ENCODE measurements at regions not wholly inside any gene's neighbourhood (a gene's known extent, or its start where the extent isn't known, plus 50 kb on each side); places are given as distances from the start of the nearest gene placed in this dataset.
"Not testable (repeated sequence)": the region's sequence is repeated elsewhere in the genome, so short reads cannot be mapped to it uniquely, and the experiment has no call there.

DNA sequence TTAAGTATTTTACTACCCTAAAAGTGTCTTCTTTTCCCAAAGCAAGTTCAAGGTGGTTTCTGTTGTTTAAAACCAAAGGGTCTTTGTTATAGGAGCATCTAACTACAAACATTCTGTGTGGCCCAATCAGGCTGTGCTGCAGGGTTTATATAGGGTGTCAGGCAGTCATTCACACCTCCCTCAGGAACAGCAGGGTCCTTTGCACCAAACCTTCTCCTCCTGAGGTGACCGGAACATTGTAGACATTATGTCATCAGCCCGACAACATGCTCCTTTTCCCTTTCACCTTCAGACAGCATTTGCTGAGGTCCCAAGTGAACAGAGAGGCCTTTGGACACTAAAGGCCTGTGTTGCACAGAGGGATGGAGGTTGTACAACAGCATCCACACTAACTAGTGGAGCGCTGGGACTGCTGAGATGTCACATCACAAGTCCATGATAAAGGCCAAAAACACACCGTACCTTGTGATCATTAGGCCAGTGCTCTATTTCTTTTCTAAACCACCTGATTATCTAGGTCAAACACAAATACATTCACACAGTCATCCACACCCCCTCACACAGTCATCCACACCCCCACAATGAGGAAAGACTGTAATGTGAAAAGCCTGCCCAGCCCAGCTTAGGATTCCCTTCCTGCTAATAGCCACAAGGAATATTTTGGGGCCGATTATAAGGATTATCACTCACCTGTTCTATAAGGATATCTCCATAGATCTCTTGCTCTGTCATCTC is 123.8 kb upstream of the VLDLR start:
- H3K36me3 ChIP-seq (ENCODE audit: control insufficient read depth, insufficient read depth, low read length) = no peaks in the 10 kb centered on the region
- no peaks in the 10 kb centered on the region for H3K4me1 ChIP-seq (ENCODE audit: control insufficient read depth, insufficient read depth, low read length)
- H3K27me3 ChIP-seq (ENCODE audit: control insufficient read depth, insufficient read depth, low read length) = no peaks in the 10 kb centered on the region
- no peaks in the 10 kb centered on the region for H3K9me3 ChIP-seq (ENCODE audit: control insufficient read depth, low read length)
- H3K9ac ChIP-seq (ENCODE audit: low read length) = no peak overlapping the region
- no peak overlapping the region for H3K4me3 ChIP-seq (ENCODE audit: low read length)

DNA sequence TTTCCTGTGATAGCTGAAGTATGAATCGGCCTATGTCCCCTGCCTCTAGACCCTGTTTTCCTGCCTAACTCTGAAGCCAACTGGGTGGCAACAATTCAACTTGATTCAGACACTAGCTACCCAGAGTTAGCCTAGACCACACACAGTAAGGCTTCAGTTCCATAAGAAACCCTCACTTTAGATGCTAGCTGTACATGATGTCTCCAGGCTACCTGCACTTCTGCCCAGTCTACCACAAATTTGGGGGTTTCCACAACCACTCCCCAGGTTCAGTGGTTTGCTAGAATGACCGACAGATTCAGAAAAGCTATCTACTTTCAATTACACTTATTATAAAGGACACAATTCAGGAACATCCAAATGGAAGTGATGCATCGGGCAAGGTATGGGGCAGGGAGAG is 119.4 kb upstream of the VLDLR start:
- no peak overlapping the region for H3K4me3 ChIP-seq (ENCODE audit: low read length)
- no peaks in the 10 kb centered on the region for H3K36me3 ChIP-seq (ENCODE audit: control insufficient read depth, insufficient read depth, low read length)
- H3K9me3 ChIP-seq (ENCODE audit: control insufficient read depth, low read length) = no peaks in the 10 kb centered on the region
- H3K9ac ChIP-seq (ENCODE audit: low read length) = no peak overlapping the region
- H3K27me3 ChIP-seq (ENCODE audit: control insufficient read depth, insufficient read depth, low read length) = no peaks in the 10 kb centered on the region
- no peaks in the 10 kb centered on the region for H3K4me1 ChIP-seq (ENCODE audit: control insufficient read depth, insufficient read depth, low read length)

DNA sequence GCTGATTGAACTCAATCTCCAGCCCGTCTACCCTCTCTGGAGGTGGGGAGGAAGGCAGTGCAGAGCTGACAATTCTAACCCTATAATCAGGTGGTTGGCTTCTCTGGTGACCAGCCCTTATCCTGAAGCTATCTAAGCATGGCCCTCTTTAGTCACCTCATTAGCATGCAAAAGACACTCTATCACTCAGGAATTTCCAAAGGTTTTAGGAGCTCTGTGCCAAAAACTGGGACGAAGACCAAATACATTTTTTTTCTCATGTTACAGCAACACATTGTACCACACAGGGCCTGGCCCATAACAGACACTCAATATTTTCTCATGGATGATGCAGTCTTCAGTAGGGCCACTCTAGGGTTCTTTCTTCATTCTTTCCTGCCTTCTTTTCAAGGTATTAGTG is 118.8 kb upstream of the VLDLR start:
- H3K27me3 ChIP-seq (ENCODE audit: control insufficient read depth, insufficient read depth, low read length) = no peaks in the 10 kb centered on the region
- H3K9me3 ChIP-seq (ENCODE audit: control insufficient read depth, low read length) = no peaks in the 10 kb centered on the region
- no peak overlapping the region for H3K4me3 ChIP-seq (ENCODE audit: low read length)
- H3K4me1 ChIP-seq (ENCODE audit: control insufficient read depth, insufficient read depth, low read length) = no peaks in the 10 kb centered on the region
- H3K9ac ChIP-seq (ENCODE audit: low read length) = no peak overlapping the region
- no peaks in the 10 kb centered on the region for H3K36me3 ChIP-seq (ENCODE audit: control insufficient read depth, insufficient read depth, low read length)

DNA sequence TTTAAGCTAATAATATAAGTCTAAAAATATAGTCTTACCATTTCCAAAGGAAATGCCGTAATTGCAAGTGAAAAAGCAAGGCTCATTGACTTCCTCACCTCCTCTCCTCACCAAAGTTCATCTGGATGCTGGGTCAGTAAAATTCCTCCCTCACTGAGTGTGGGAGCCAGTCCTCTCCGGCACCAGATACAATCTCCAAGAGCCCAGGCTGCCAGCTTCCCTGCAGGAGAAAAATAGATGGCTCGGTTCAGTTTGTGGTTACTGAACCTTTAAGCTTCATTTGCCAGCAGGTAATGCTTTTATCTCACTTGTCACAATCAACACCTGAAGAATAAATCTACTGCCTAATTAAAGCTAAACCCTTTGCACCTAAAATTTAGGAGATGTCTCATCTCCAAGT is 115.3 kb upstream of the VLDLR start:
- Histone ChIP-seq H3K9ac (ENCODE audit: low read length) (no peak overlapping the region), H3K4me3 (ENCODE audit: low read length) (no peak overlapping the region), H3K27me3 (ENCODE audit: control insufficient read depth, insufficient read depth, low read length) (no peaks in the 10 kb centered on the region), H3K36me3 (ENCODE audit: control insufficient read depth, insufficient read depth, low read length) (no peaks in the 10 kb centered on the region), H3K9me3 (ENCODE audit: control insufficient read depth, low read length) (no peaks in the 10 kb centered on the region), H3K4me1 (ENCODE audit: control insufficient read depth, insufficient read depth, low read length) (no peaks in the 10 kb centered on the region)

DNA sequence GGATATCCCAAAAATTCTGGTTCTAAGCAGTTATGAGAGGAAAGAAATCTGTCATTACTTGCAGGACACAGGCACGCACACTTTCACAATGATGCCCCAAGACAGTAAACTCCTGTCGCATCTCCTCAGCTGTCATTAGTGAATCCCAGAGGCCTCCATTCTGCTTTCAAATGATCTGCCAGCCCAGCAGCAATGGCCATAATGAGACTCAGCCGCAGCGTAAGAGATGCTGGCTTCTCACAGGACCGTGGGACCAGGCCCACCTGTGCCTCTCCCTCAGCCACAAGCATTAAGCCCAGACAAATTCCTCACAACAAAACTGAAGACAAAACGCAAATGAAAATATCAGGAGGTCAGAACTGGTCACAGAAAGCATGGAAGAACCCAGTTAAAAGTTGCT is 98.0 kb upstream of the VLDLR start:
- H3K4me3 ChIP-seq (ENCODE audit: low read length) = no peak overlapping the region

DNA sequence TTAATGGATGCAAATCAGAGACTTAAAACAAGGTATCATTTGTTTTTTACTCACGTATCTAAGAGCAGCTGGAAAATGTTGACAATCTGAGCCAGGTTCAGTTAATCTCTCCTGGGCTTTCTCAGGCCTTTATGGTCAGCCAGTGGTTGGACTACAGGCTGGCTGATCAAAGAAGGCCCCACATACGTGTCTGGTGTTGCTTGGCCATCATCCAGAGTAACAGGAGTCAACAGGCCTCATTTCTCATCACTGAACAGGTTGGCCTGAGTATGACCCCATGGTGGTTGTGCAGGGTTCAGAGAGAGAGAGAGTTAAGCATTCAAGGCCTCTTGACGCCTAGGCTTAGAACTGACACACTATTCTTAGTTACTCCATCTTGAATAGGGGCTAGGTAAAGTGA is 97.0 kb upstream of the VLDLR start:
- no peak overlapping the region for H3K9ac ChIP-seq (ENCODE audit: low read length)
- H3K36me3 ChIP-seq (ENCODE audit: control insufficient read depth, insufficient read depth, low read length) = no peaks in the 10 kb centered on the region
- no peak overlapping the region for H3K4me3 ChIP-seq (ENCODE audit: low read length)
- H3K27me3 ChIP-seq (ENCODE audit: control insufficient read depth, insufficient read depth, low read length) = no peaks in the 10 kb centered on the region
- H3K9me3 ChIP-seq (ENCODE audit: control insufficient read depth, low read length) = no peaks in the 10 kb centered on the region
- H3K4me1 ChIP-seq (ENCODE audit: control insufficient read depth, insufficient read depth, low read length) = no peaks in the 10 kb centered on the region

More for the DNA sequence above, 98.0 kb upstream of the VLDLR start:
- Histone ChIP-seq H3K9me3 (ENCODE audit: control insufficient read depth, low read length) (no peaks in the 10 kb centered on the region), H3K36me3 (ENCODE audit: control insufficient read depth, insufficient read depth, low read length) (no peaks in the 10 kb centered on the region), H3K4me1 (ENCODE audit: control insufficient read depth, insufficient read depth, low read length) (no peaks in the 10 kb centered on the region), H3K27me3 (ENCODE audit: control insufficient read depth, insufficient read depth, low read length) (no peaks in the 10 kb centered on the region), H3K9ac (ENCODE audit: low read length) (no peak overlapping the region)

DNA sequence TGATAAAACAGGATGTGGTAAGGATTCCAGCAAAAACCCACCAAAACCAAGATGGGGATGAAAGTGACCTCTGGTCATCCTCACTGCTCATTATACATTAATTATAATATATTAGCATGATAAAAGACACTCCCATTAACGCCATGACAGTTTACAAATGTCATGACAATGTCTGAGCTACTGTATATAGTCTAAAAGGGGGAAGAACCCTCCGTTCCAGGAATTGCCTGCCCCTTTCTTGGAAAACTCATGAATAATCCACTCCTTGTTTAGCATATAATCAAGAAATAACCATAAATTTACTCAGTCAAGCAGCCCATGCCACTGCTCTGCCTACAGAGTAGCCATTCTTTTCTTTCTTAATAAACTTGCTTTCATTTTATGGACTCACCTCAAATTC is 96.4 kb upstream of the VLDLR start:
- Histone ChIP-seq H3K4me3 (ENCODE audit: low read length) (no peak overlapping the region), H3K9me3 (ENCODE audit: control insufficient read depth, low read length) (no peaks in the 10 kb centered on the region)

DNA sequence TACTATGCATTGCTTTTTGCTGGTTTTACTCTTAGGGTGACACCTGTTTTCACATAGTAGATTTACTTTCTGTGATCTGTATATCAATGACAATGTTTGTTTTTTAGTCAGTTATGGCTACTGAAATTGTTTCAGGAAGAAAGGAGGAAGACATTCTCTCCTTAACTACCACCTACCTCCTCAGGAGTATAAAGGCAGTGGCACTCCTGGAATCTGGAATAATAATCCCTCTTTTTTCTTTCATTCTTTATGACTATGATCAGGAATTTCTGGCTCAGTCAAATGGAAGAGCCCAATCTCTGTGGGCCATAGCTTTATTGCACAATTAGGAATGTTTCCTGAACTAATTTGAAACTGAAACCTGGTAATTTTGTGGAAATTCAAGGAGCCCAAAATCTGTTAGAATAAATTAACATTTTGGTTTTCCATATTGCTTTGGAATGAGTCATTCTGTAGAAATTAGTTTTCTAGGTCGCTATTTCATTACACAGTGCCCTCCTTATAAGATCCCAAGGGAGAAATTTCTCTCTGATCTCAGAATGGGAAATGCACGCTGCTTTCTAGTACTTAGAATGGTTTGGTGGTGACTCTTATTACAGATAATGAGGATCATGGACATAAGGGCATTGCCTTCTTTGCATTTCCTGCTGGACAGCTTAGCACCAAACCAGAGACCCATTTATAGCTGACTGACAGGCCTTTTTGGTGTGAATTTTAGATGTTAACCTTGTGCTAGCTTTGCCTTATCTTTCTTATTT is 95.3 kb upstream of the VLDLR start:
- Histone ChIP-seq H3K9me3 (ENCODE audit: control insufficient read depth, low read length) (no peaks in the 10 kb centered on the region), H3K9ac (ENCODE audit: low read length) (no peak overlapping the region), H3K27me3 (ENCODE audit: control insufficient read depth, insufficient read depth, low read length) (no peaks in the 10 kb centered on the region), H3K4me3 (ENCODE audit: low read length) (no peak overlapping the region), H3K4me1 (ENCODE audit: control insufficient read depth, insufficient read depth, low read length) (no peaks in the 10 kb centered on the region), H3K36me3 (ENCODE audit: control insufficient read depth, insufficient read depth, low read length) (no peaks in the 10 kb centered on the region)

More for the DNA sequence above, 96.4 kb upstream of the VLDLR start:
- Histone ChIP-seq H3K36me3 (ENCODE audit: control insufficient read depth, insufficient read depth, low read length) (no peaks in the 10 kb centered on the region), H3K9ac (ENCODE audit: low read length) (no peak overlapping the region), H3K4me1 (ENCODE audit: control insufficient read depth, insufficient read depth, low read length) (no peaks in the 10 kb centered on the region), H3K27me3 (ENCODE audit: control insufficient read depth, insufficient read depth, low read length) (no peaks in the 10 kb centered on the region)

DNA sequence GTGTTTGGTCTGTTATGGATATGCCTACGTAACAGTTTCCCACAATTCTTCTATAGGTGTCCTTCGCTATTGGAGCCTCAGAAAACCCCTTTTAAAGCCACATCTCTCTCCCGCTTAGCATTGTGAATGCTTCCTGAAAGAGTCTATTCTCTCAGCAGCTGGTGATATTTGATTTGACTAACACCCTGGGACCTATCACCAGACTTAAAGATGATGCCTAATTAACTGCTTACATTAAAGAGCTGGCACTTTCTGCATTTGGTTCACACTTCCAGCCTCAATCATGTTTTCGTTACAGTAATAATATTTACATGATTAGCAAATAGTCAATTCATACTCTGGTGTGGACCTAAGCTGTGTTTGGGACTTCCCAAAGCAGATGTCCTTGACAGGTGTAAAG is 90.1 kb upstream of the VLDLR start:
- Histone ChIP-seq H3K9me3 (ENCODE audit: control insufficient read depth, low read length) (no peaks in the 10 kb centered on the region), H3K4me1 (ENCODE audit: control insufficient read depth, insufficient read depth, low read length) (no peaks in the 10 kb centered on the region), H3K27me3 (ENCODE audit: control insufficient read depth, insufficient read depth, low read length) (no peaks in the 10 kb centered on the region), H3K9ac (ENCODE audit: low read length) (no peak overlapping the region), H3K36me3 (ENCODE audit: control insufficient read depth, insufficient read depth, low read length) (no peaks in the 10 kb centered on the region), H3K4me3 (ENCODE audit: low read length) (no peak overlapping the region)

DNA sequence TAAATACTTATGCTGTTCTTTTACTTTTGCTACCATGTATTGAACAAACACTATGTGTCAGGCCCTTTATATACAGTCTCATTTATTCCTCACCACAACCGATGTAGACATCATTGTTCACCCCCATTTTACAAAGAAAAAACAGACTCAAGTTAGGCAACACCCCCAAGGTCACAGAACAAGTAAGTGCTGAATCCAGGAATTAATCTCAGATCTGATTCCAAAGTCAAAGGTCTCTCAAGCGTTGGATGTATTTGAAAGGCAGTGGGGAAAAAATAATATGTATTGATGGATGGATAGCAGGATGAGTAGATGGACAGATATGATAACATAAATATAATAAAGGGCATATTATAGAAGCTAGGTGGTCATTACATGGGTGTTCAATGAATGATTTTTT is 85.1 kb upstream of the VLDLR start:
- no peak overlapping the region for H3K9ac ChIP-seq (ENCODE audit: low read length)
- no peak overlapping the region for H3K4me3 ChIP-seq (ENCODE audit: low read length)
- no peaks in the 10 kb centered on the region for H3K4me1 ChIP-seq (ENCODE audit: control insufficient read depth, insufficient read depth, low read length)
- H3K27me3 ChIP-seq (ENCODE audit: control insufficient read depth, insufficient read depth, low read length) = no peaks in the 10 kb centered on the region
- H3K9me3 ChIP-seq (ENCODE audit: control insufficient read depth, low read length) = no peaks in the 10 kb centered on the region
- no peaks in the 10 kb centered on the region for H3K36me3 ChIP-seq (ENCODE audit: control insufficient read depth, insufficient read depth, low read length)

DNA sequence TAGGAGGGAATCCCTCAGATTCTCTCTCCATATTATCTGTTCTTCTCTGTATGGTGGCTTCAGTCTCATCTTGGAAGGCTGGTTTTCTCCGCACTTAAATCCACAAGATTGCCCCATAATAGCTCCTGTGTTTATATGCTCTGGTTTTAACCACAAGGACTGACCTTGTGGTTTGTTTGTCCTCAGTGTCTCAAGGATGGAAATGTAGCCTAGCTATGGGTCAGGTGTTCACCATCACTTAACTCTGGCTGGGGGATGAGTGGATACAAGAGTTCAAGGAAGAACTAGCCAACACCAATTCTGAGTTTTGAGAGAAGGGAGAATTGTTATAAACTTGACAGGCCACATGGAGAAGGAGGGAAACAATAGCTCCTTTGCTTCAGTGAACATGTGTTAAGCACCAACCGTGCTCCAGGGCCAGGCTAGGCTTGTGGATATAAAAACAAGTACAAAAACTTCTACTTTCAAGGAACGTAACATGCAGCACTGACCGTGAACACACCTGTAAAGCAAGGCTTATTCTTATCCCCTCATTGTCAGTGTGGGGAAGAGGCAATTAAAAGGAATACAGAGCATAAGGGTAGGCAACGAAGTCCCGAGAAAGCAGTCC is 75.6 kb upstream of the VLDLR start:
- H3K9me3 ChIP-seq (ENCODE audit: control insufficient read depth, low read length) = no peaks in the 10 kb centered on the region
- no peaks in the 10 kb centered on the region for H3K27me3 ChIP-seq (ENCODE audit: control insufficient read depth, insufficient read depth, low read length)
- no peak overlapping the region for H3K4me3 ChIP-seq (ENCODE audit: low read length)
- H3K4me1 ChIP-seq (ENCODE audit: control insufficient read depth, insufficient read depth, low read length) = no peaks in the 10 kb centered on the region
- H3K36me3 ChIP-seq (ENCODE audit: control insufficient read depth, insufficient read depth, low read length) = no peaks in the 10 kb centered on the region
- H3K9ac ChIP-seq (ENCODE audit: low read length) = no peak overlapping the region

DNA sequence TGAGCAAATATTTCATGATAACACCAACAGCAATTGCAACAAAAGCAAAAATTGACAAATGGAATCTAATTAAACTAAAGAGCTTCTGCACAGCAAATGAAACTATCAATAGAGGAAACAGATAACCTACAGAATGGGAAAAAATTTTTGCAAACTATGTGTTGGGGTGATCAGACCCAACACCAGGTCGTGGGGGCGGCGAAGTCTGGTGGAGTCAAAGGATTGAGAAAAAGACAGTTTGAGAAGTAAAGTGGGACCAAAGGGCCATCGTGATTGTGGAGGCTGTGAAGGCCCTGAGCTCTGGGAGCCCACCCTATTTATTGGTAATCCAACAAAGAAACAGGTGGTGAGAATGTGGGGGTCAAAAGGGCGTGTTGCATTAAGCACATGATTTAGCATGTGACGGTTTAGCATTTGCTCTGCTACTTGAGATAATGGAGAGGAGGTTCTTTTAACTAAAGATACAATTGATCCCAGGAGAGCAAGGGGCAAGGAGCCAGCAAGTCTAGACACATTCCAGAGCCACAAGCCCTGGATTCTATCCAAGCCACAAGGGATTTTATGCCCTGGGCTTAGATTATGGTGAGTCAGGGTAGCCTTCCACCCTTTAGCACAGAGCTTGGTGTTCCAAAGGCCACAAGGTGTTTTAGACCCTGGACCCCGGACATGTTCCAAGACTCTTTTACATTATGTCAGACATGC is 65.5 kb upstream of the VLDLR start:
- not testable (repeated sequence) for H3K36me3 ChIP-seq (ENCODE audit: control insufficient read depth, insufficient read depth, low read length); H3K4me3 ChIP-seq (ENCODE audit: low read length); H3K9ac ChIP-seq (ENCODE audit: low read length); H3K9me3 ChIP-seq (ENCODE audit: control insufficient read depth, low read length); H3K27me3 ChIP-seq (ENCODE audit: control insufficient read depth, insufficient read depth, low read length)
- peaks cover 10% of the 10 kb centered on the region for H3K4me1 ChIP-seq (ENCODE audit: control insufficient read depth, insufficient read depth, low read length)

All from mucosa of stomach (tissue), 1 donor.